ENCODE measurements at regions not wholly inside any gene's neighbourhood (a gene's known extent, or its start where the extent isn't known, plus 50 kb on each side); places are given as distances from the start of the nearest gene placed in this dataset.

GRCh38 chr3:5423076-5423475 is 235.6 kb downstream of the EDEM1 start:
- H3K27ac ChIP-seq (ENCODE audit: low read depth in 1 of 2, low read length in 2 of 2), result peak overlapping the region; percentile 46 to 89
- H2AFZ ChIP-seq (ENCODE audit: insufficient read depth, low read depth, low read length, poor library complexity, severe bottlenecking), result peak overlapping the region; percentile 15
- no peak for TF ChIP-seq CTCF (IDR thresholded peaks at IDR 0.05)
- H3K9me3 ChIP-seq (replicated peaks in 1 of 2; ENCODE audit: control insufficient read depth in 1 of 2, insufficient read depth in 1 of 2, low read length in 2 of 2), result no peaks in the 10 kb centered on the region
- Mint-ChIP-seq H3K27me3 (ENCODE audit: low read depth in 3 of 3) (peaks cover 1 to 5% (median 2%) of the 10 kb centered on the region in 3 donors), H3K9me3 (peaks cover 0 to 2% (median 0%) of the 10 kb centered on the region in 7 donors), H3K4me1 (peaks cover 46% of the 10 kb centered on the region), H3K36me3 (no peaks in the 10 kb centered on the region), H3K27ac (peak overlapping the region; percentile 91 to 97 (median 95)), H3K4me3 (peak overlapping the region; percentile 43 to 77)
- no peaks in the 10 kb centered on the region for H4K20me1 ChIP-seq (ENCODE audit: insufficient read depth, low read length)
- H3K36me3 ChIP-seq (replicated peaks in 1 of 2; ENCODE audit: control insufficient read depth in 1 of 2, insufficient read depth in 2 of 2, low read length in 2 of 2), result no peaks in the 10 kb centered on the region
- peak overlapping the region; percentile 48 for H3K9ac ChIP-seq (ENCODE audit: insufficient read depth, low read length, poor library complexity, severe bottlenecking)
- H3K79me2 ChIP-seq (ENCODE audit: insufficient read depth, low read length), result no peaks in the 10 kb centered on the region
- no peaks in the 10 kb centered on the region for H3K27me3 ChIP-seq (ENCODE audit: control insufficient read depth in 2 of 2, insufficient read depth in 2 of 2, low read length in 2 of 2)
- no CpG with 5 or more reads among the region's 4 CpGs for WGBS (ENCODE audit: insufficient coverage)
- H3K4me2 ChIP-seq (replicated peaks; ENCODE audit: extremely low read depth, low read length, poor library complexity, severe bottlenecking), result peak overlapping the region; percentile 72
- H3K4me1 ChIP-seq (ENCODE audit: control insufficient read depth in 1 of 2, insufficient read depth in 2 of 2, low read length in 2 of 2), result peaks cover 43 to 47% of the 10 kb centered on the region in 2 donors
- intact Hi-C loops (cut with micrococcal nuclease), result loop anchor here in 1 of 2 donors (10.0 kb wide), 1 partner anchor 312 kb away; no protein-coding TSS in a partner anchor
- H3K4me3 ChIP-seq (replicated peaks in 1 of 3; ENCODE audit: low read depth in 2 of 3, low read length in 3 of 3), result peak overlapping the region in 2 of 3 experiments; percentile 4 to 63
- DNase-seq, result peak; percentile 49 to 72 (median 58)

- Mint-ChIP-seq H3K4me1 (peaks cover 50% of the 10 kb centered on the region), H3K27me3 (ENCODE audit: low read depth in 3 of 3) (peaks cover 1 to 3% (median 2%) of the 10 kb centered on the region in 3 donors), H3K9me3 (peaks cover 0 to under 1% (median 0%) of the 10 kb centered on the region in 7 donors), H3K27ac (peak overlapping the region; percentile 91 to 97 (median 95)), H3K36me3 (no peaks in the 10 kb centered on the region), H3K4me3 (peak overlapping the region; percentile 43 to 77)
- Histone ChIP-seq H2AFZ (ENCODE audit: insufficient read depth, low read depth, low read length, poor library complexity, severe bottlenecking) (no peak overlapping the region), H3K36me3 (replicated peaks in 1 of 2; ENCODE audit: control insufficient read depth in 1 of 2, insufficient read depth in 2 of 2, low read length in 2 of 2) (no peaks in the 10 kb centered on the region), H3K79me2 (ENCODE audit: insufficient read depth, low read length) (no peaks in the 10 kb centered on the region), H4K20me1 (ENCODE audit: insufficient read depth, low read length) (no peaks in the 10 kb centered on the region), H3K4me2 (replicated peaks; ENCODE audit: extremely low read depth, low read length, poor library complexity, severe bottlenecking) (peak overlapping the region; percentile 72), H3K4me1 (ENCODE audit: control insufficient read depth in 1 of 2, insufficient read depth in 2 of 2, low read length in 2 of 2) (peaks cover 47 to 51% of the 10 kb centered on the region in 2 donors), H3K9me3 (replicated peaks in 1 of 2; ENCODE audit: control insufficient read depth in 1 of 2, insufficient read depth in 1 of 2, low read length in 2 of 2) (no peaks in the 10 kb centered on the region), H3K27ac (ENCODE audit: low read depth in 1 of 2, low read length in 2 of 2) (peak overlapping the region; percentile 46 to 89), H3K4me3 (replicated peaks in 1 of 3; ENCODE audit: low read depth in 2 of 3, low read length in 3 of 3) (peak overlapping the region in 2 of 3 experiments; percentile 4 to 63), H3K27me3 (ENCODE audit: control insufficient read depth in 2 of 2, insufficient read depth in 2 of 2, low read length in 2 of 2) (no peaks in the 10 kb centered on the region), H3K9ac (ENCODE audit: insufficient read depth, low read length, poor library complexity, severe bottlenecking) (peak overlapping the region; percentile 48)
- no CpG with 5 or more reads among the region's 2 CpGs for WGBS (ENCODE audit: insufficient coverage)
- intact Hi-C loops (cut with micrococcal nuclease), result loop anchor here in 1 of 2 donors (10.0 kb wide), 1 partner anchor 311 kb away; no protein-coding TSS in a partner anchor
- no peak for TF ChIP-seq CTCF (IDR thresholded peaks at IDR 0.05)
- peak; percentile 34 to 38 (median 35) for DNase-seq
Observed at GRCh38 chr3:5423523-5423922, 236.0 kb downstream of the EDEM1 start.
